Breast epithelium (tissue), 3 donors: ENCODE measurements at regions not wholly inside any gene's neighbourhood (a gene's known extent, or its start where the extent isn't known, plus 50 kb on each side); places are given as distances from the start of the nearest gene placed in this dataset.

ENCODE experiments used
- CTCF ChIP-seq, 3 donors: fragments of 450-650 bp; IDR thresholded peaks; one replicate each; pipeline ENCODE4 v1.5.1; 2016 to 2017; ENCODE audit warnings: antibody characterized with exemption in 3 of 3, mild to moderate bottlenecking in 3 of 3, moderate library complexity in 3 of 3
- POLR2A ChIP-seq: fragments of 450-650 bp; IDR thresholded peaks from one replicate; pipeline ENCODE4 v1.6.1; 2016; ENCODE audit warnings: antibody characterized with exemption, mild to moderate bottlenecking, moderate library complexity
- POLR2AphosphoS5 ChIP-seq, 3 donors: sonication (generic); formaldehyde crosslinking; IDR thresholded peaks; one replicate each; pipeline ENCODE4 v1.6.1; 2017; ENCODE audit warnings: antibody characterized with exemption in 3 of 3

- TF ChIP-seq POLR2A (no peak), CTCF (IDR thresholded peaks at IDR 0.05) (no peak), POLR2AphosphoS5 (IDR thresholded peaks at IDR 0.05) (no peak)
Observed at GRCh38 chr2:155841442-155841841, 491.1 kb downstream of the NR4A2 start.
